Activated CD4-positive, alpha-beta T cell treated with anti-CD3 and anti-CD28 coated beads, Interleukin-2, amount 50 U/mL, for 1 hour (primary cell): ENCODE measurements at regions not wholly inside any gene's neighbourhood (a gene's known extent, or its start where the extent isn't known, plus 50 kb on each side); places are given as distances from the start of the nearest gene placed in this dataset.

Source experiments
- DNase-seq: peaks from one replicate; pipeline ENCODE4 v3.0.0-alpha.2; 2020

DNA sequence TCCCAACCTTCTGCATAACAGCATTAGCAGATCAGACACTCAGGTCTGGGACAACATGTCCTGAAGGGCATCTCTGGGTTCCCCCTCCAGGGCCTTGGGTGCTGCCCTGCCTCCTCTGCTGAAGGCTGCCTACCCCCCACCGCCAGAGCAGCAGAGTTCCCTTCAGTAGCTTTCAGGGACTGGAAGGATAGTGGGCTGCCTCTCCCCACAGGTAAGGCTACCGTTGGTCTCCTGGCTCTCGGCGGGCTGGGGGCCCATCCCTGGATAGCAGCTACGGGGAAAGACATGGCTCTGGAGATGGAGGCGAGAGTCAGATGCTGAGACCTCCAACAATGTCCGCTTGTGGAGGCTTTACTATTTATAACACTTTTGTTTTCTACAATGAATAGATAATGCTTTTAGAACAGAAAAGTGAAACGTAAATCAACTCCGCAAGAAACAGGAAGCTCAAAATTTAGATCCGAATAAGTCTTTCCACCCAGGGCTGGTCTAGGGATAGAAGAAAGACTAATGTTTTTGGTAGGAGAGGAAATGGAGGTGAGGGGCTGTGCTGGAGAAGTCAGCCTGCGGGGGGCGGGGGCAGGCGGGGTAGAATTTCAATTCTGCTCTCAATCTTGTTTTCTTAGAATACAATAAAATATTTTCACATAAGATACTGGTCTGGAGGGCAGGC is 58.4 kb downstream of the ARL4C start:
- DNase-seq, result no peak

DNA sequence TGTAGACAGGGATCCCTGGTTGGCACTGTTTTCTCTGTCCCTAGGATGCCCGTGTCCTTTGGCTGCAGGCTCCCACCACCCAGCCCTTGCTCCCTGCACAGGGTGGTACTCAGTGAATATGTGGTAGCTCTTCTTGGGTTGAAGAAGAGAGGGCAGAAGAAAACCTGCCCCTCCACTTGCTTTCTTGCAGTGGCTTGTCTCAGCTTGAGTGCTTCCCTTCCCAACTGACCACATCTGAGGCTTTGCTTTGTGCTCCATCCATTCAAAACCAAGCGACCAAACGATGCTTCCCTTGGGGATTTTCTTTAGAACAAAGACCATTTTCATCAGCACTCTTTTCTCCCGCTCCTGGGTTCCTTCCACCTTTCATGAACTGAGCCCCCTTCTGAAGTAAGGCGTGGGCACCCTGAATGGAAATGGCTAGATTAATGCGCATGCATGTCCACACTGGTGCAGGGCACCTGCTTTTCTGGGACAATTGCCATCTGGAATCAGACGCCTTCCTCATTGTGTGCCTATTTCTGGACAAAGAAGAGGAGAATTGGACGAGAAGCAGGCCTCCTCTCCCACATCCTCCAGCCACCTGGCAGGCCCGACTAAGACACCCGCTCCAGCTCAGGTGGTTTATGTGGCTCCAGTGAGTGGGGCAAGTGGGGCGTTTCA is 59.1 kb downstream of the ARL4C start:
- no peak for DNase-seq

DNA sequence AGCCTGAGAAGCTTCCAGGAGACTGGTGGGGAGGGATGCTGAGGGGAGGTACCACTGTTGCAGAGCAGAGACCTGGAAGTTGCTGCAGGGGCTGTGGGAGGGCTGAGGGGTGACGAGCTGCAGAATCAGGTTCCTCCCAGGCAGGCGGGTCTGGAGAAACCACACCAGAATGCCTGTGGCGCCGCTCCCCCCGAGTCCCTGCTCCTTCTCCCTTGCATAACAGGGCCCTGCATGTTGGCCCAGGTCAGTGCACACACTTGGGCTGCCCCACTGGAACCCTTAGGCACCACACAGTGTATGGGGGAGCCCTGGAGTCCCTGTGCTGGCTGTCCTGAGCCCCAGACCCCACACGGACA is 60.4 kb downstream of the ARL4C start:
- no peak for DNase-seq

DNA sequence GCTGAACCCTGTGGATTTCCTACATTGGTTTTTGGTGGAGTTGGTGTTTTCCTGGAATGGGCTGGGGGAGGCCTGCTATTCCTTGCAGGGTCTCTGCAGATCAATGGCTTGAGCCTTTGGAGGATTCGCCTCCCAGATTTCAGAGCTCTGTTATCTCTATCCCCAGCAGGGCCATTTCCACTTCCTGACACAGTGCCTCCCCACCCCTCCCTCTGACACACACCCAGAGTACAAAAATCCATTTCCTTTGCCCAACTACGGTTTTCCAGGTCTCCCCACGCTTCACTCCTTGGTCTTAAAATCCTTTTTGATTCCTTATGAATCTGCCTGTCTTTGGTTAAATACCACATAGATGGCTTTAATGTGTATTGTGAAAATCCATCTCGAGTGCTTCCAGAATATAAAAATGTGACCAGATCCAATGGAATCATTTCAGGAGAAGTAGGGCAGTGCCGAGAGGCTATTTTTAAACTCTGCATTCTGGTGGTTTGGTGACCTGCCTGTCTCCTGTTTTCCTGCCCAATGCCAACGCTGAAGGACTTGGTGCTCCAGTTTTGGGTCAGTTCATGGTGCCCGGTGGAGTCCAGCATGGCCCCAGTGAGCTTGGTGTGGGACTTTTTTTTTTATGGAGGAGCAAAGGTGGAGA is 60.9 kb downstream of the ARL4C start:
- no peak for DNase-seq

DNA sequence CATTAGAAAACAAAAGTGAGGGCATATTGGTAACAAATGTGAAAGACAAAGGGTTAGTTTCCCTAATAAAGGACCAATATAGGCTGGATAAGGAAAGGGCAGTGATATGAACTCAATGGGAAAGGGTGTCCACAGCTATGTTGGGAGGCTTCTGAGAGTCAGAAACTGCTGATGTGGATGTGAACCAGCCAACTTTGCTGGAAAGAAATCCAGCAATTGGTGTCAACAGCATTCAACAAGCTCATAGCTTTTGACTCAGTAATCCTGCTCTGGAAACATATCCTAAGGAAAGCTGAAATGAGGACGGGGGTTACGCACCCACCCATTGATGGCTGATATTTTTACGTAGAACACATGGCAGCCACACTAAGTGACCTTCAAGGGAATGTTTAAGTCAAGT is 63.7 kb downstream of the ARL4C start:
- no peak for DNase-seq

DNA sequence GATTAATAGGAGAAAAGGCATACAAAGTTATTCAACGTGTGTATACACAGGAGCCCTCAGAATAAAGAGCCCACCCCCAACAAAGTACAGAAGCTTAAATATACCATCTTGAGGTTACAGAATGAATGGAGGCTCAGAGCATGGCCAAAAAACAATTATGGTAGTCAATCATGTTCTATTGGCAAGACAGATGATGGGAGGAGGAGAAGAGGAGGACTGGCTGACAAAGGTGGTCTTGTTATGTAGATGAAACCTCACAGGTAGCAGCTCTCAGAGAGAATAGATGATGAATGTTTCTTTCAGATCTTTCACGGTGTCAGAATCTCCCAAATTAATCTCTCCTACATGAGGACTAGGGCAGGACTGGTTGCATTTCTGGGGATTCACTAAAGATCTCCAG is 66.0 kb downstream of the ARL4C start:
- DNase-seq, result no peak

DNA sequence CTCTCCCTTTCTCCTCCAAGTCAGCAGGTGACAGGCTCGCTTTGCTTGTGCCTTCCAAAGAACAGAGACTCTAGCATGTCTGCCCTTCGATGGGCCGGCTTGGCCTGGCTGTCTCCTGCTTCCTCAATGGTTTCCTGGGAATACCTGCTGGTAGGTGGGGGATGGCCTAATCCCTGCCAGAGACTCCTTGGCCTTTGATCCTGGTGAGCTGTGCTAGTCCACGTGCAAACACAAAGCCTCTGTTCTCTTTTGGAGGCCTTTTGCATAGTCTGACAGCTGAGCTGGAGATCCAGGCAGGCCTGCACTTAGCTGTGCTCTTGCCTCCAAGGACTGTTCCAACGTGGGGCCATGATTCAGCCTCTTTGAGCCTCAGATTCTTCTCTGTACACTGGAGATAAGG is 67.6 kb downstream of the ARL4C start:
- DNase-seq, result no peak

DNA sequence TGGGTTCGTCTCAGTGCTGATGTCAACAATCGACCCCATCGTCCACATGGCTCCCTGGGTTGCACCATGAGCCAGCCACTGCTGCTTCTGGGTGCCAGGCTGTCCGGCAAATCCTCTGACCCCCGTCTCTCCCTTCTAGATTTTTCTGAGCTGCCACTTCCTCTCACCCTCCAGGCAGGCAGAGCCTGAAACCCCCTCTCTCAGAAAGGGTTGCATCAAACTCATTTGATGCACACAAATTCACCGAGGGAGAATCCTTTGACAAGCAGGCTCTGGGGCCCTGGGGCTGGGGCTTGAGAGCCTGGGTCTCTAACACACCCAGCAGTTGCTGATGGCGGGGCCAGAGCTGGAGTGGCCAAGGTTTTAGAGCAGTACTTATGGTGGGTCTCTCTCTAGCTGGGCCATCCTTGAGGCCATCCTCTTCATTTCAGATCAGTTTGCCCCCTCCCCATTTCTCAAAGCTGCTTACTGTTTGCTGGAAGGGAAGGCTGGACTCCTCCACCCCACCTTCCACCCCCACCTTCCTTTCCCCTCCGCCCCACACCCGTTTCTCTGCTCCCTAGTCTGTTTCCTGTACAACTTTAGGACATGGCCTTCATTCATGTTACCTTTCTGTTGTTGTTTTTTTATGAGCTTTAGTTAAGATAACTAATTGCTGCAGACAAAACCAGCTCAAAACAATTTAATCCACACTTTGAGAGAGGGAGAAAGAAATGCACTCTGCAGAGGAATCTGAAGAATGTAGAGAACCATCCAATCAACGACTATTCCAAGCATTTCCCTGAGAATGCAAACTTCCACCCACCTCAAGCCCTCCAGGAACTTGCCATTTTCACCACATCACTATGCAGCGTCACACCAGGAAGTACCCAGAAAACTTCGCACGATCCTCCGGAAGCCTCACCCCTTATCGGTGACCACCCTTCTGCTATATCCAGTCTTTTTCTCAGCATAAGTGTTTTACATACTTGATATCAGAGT is 69.5 kb downstream of the ARL4C start:
- no peak for DNase-seq

DNA sequence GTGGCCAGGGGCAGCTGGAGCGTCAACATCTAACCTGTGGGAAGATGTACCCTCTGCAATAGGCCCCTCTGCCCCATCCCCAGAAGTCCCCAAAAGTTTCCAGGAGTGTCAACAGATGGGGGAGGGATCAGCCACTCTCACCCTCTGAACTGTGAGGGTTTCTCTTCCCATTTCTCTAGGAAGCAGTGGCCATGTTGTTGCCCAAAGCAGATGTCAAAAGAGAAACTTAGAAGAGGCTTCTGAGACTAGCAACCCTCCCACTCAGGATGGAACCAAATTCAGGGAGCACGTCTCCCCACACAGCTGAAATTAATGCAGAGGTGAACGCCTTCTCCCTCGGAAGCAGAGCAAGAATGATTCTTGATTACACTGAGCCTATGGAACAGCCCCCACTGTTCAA is 70.3 kb downstream of the ARL4C start:
- no peak for DNase-seq

DNA sequence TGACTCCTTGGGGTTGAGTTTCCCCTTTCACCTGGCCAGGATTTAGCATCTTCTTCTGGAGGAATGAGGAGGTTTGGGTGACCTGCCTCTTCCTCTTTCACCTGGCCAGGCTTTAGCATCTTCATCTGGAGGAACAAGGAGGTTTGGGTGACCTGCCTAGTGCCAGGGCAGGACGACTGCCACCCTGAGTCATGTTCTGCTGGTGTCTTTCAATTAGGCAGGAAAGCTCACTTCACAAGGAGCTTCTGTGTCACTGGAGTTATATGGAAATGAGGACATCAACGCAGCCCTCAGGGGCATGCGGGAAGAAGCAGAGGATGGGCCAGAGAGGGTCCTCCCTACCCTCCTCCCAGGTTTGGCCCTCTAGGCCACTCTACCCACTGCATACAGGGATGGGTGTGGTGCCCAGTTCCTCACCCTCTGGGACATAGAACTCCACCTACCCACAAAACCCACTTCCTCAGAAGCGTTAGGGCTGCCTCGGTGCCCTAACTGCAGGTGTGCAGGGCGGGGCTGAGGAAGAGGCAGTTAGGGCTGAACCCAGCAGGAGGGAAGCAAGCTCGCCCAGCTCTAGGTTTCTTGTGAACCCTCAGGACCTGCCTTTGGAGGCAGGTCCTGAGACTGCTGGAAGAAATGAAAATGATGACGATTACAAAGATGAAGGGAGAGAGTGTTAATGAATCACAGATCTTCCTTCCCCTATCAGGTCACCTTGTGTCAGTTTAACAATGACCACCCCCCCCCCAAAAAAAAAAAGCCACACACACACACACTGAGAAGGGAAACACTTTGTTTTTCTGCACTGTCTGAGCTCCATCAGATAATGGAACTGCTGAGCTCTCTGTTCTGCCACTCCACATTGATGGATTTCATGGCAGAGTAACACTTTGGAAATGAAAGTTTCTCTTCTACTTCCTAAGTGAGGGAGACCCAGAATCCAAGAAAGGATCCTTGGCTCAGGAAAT is 71.0 kb downstream of the ARL4C start:
- peak; percentile 77 for DNase-seq

DNA sequence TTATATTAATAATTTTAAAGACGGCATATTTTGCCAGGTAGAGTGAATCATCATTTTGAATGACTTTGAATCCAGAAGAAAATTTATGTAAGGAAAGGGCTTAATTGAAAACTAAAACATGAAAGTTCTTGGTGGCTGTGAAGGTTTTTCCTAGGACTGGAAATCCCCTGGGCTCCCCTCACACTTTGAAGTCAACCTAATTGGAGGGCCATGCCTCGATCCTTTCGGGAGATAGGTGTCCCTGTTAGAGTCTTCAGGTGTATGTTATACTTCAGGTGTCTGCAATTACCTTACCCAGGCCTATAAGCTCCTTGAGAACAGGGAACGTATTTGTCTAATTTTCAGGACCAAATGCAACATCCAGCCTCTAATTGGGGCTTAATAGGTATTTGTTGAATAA is 73.0 kb downstream of the ARL4C start:
- DNase-seq, result no peak

DNA sequence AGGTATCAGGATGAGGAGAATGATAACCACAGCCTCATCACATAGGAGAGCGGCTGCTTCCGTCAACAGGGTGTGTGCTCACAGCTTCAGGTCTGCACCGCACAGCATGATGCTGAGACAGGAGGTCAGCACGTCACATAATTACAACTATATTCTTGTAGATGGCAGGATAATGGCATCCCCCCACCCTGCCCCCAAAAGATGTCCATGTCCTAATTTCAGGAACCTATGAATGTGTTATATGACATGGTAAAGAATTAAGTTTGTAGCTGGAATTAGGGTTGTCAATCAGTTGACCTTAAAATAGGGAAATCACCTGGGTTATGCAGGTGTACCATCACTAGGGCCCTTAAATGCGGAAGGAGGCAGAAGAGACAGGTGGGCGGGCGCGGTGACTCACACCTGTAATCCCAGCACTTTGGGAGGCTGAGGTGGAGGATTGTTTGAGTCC is 73.9 kb downstream of the ARL4C start:
- DNase-seq, result peak; percentile 65

DNA sequence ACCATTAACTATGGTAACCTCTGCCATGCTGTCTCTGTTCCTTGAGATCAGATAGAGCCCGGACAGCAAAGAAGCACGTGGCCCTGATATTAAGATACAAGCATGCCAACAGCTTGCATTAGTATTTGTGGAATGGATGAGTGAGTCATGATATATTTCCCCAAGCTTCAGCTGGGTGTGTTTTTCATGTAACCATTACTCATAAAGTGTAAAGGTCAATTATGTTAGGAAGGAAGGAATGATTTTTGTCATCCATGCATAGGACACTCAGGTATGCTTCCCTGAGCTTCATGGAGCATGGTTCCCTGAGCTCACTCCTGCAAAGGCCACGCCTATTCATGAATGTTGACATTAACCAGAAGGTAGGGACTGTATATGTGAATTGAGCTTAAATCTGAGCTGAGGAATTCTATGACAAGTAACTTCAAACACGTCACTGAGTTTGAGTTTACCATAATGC is 74.6 kb downstream of the ARL4C start:
- DNase-seq, result no peak

DNA sequence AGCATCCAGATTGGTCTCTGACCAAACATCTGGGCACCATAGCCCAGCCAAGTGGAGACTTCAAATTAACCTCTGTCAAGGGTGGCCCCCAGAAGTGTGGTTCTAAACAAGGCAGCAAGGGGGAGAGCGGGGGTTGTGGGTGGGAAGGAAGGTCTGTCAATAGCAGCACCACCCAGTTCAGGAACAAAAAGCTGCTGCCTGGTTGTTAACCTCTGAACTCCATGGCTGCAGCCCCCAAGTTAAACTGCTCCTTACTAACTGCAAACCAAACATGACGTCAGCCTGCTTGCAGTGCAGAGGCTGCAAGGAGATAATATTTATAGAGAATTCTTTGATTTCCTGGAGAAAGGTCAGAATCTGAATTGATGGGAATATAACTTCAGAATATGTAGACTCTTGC is 76.5 kb downstream of the ARL4C start:
- DNase-seq, result no peak

DNA sequence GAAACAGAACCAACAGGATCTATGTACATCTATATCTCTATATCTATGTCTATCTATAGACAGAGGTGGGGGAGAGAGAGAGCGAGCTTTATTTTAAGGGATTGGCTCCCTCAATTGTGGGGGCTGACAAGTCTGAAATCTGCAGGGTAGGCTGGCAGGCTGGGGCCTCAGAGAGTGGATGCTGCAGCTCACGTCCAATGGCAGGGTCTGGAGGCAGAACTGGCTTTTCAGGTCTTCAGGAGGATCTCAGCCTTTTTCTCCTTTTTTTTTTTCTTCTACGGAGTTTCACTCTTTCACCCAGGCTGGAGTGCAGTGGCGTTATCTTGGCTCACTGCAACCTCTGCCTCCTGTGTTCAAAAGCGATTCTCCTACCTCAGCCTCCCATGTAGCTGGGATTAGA is 77.2 kb downstream of the ARL4C start:
- DNase-seq, result no peak

DNA sequence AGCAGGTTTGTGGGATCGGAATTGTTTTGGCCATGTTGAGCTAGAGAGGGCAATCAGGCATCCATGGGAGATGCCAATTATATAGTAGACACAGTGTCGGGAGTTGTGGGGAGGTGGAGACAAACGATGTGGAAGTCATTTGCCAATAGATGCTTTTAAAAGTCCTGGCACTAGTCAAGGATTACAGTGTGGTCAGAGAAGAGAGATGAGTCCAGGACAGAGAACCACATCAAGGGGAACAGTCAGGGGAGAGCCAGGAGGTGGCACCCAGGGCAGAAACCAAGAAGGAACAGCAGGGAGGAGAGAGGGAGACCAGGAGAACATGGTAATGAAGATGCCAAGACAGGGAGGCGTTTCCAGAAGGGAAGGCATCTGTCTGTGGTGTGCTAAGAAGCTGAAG is 81.2 kb downstream of the ARL4C start:
- DNase-seq, result no peak

DNA sequence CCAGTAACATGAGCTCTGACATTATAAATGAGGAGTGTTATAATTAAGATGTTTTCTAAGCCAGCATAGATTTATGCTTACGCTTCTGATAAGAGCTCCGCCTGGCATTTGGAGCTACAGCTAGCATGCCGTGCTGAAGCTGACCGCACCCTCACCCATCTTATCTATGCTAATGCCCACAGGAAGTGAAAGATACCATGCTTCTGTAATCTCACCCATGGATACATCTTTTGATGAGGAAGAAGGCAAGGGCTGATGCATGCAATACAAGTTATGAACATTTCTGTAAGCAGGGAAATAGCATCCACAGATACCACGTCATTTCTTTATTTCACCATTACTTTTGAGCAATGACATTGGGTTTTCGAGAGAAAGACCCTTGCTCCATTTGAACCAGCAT is 82.3 kb downstream of the ARL4C start:
- no peak for DNase-seq

DNA sequence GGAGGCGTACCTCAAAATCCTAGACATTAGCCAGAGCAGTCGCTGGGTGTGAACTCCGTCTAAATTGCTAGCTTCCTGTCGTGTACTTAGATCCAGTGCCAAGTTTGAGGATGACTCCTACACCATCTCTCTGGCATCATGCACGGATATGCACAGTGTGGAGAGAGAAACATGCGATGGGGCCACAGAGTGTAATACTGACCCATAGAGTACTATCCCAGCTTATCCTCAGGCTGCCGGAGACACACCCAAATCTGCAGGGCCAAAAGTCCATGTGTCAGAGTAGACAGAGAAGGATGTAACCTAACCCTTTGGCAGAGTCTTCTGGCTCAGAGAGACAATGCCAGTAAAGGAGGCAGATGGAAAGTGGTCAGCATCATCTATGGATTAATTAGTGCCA is 84.2 kb downstream of the ARL4C start:
- no peak for DNase-seq

DNA sequence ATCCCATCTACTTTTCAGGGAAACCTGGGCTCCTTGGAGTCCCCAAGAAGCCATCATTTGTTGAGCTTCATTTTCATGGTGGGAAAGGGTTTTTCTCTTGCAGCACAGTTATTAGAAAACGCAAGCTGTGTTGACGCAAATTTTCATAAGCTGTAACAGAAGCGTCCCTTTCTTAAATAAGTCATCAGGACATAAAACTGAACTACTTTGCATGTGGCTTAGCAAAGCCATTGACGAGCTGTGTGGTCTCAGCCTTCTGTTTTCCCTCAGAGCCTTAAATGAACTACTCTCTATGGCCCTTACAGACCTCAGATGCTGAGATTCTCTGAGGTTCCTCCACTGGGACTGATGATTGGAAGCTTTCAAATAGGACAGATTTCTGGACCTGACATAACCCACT is 85.1 kb downstream of the ARL4C start:
- no peak for DNase-seq

DNA sequence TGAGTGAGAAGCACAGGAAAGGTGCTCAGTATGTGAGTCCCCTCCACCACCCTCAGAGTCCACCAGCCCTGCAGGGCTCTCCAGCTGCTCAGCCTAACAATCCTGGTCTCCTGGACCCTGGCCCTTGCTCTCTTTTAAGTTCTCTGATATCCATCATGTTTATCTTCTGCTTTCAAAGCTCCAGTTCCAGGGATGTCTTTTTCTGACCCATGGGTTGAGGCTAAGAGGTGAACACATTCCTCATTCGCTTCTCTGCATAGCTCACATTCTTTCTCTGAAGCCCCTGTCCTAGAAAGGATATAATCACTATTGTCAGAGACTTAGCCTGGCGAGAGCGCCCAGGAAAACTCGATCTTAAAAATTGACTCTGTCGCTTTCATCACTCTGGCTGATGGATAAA is 86.4 kb downstream of the ARL4C start:
- no peak for DNase-seq

DNA sequence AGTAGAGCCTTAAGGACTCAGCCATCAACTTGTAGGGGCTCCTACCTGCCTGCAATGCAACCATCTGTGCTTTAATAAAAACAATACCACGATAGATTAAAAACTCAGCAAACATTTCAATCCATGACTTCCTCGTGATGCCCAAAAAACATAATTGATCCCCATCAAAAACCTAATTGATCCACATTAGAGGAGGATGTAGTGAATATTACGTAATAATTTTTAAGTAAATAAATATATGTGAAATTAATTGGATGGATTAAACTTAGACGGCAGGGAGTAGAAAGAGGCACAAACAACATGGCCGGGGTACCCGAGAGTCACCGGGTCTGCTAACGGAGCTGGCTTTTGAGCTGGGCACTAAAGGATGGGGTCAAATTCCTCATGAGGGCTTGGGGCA is 87.3 kb downstream of the ARL4C start:
- DNase-seq, result no peak

DNA sequence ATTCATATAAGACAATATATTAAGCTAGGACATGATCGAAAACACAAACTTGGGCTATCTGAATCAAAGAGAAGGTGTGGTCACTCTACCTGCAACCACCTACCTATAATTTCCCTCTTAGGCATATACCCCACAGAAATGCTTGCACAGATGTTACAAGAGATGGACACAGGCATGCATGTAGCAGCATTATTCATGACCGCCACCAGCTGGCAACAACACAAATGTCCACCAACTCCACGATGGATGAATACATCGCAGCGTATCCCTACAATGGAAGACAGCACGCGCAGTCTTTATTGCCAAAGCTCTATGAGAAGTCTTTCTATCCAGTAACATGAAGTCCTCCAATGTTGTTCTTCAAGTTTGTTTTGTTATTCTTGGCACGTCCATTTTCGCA is 90.8 kb downstream of the ARL4C start:
- no peak for DNase-seq
